ENCODE measurements at regions not wholly inside any gene's neighbourhood (a gene's known extent, or its start where the extent isn't known, plus 50 kb on each side); places are given as distances from the start of the nearest gene placed in this dataset.

GRCh38 chr21:35217504-35218060, 168.5 kb upstream of the RUNX1 start:
- Histone ChIP-seq H3K9me2 (no peaks in the 10 kb centered on the region), H3F3A (replicated peaks; ENCODE audit: insufficient read depth) (peaks cover 3% of the 10 kb centered on the region), H3K4me2 (0 out of 2 replicates have a peak overlapping the region, but pooled peaks have one; percentile 4), H3K27me3 (ENCODE audit: insufficient read depth) (no peaks in the 10 kb centered on the region), H3K36me3 (replicated peaks in 1 of 2; ENCODE audit: control insufficient read depth in 1 of 2, insufficient read depth in 2 of 2, low read length in 1 of 2) (no peaks in the 10 kb centered on the region), H4K20me1 (ENCODE audit: insufficient read depth) (no peaks in the 10 kb centered on the region), H3K4me3 (ENCODE audit: low read depth in 2 of 2, low read length in 1 of 2) (no peak overlapping the region), H3K9me3 (no peaks in the 10 kb centered on the region), H3K79me2 (ENCODE audit: insufficient read depth) (no peaks in the 10 kb centered on the region), H3K9ac (no peak overlapping the region), H2AFZ (ENCODE audit: low read depth) (no peak overlapping the region), H3K4me1 (ENCODE audit: control insufficient read depth in 1 of 2, insufficient read depth in 2 of 2, low read depth in 1 of 2, low read length in 1 of 2) (peaks cover 0 to 10% of the 10 kb centered on the region in 2 experiments; a peak in 2 of 4 replicates), H3K27ac (ENCODE audit: low read depth in 2 of 2, low read length in 1 of 2) (no peak overlapping the region; a peak in 1 of 4 replicates)
- no peak for DNase-seq
- ChIA-PET CTCF (no interaction called here), POLR2A (no interaction called here)
- peak in 1 of 2 experiments; percentile 46; a peak in 1 of 4 replicates for TF ChIP-seq EP300 (IDR thresholded peaks at IDR 0.05; ENCODE audit: borderline replicate concordance in 1 of 2, low read depth in 1 of 2, low read length in 1 of 2)
- TF ChIP-seq FOXJ3 (CRISPR knock-in tag; IDR thresholded peaks at IDR 0.05) = no peak
- peak; percentile 66 for TF ChIP-seq TCF12 (IDR thresholded peaks at IDR 0.05)
- peak; percentile 35; the same call in 1 of the 2 replicates for TF ChIP-seq PBX3 (IDR thresholded peaks at IDR 0.05)
- no peak for TF ChIP-seq EZH2phosphoT487 (IDR thresholded peaks at IDR 0.05; ENCODE audit: borderline replicate concordance, low read depth)
- peak; percentile 44; the same call in 1 of the 2 replicates for TF ChIP-seq JUND (IDR thresholded peaks at IDR 0.05)
- TF ChIP-seq RFX5 (IDR thresholded peaks at IDR 0.05; ENCODE audit: low read length) = no peak
- TF ChIP-seq FOSL2 (IDR thresholded peaks at IDR 0.05; ENCODE audit: borderline replicate concordance, low read depth) = peak; percentile 52; the same call in 1 of the 2 replicates
- no peak for TF ChIP-seq YY1 (IDR thresholded peaks at IDR 0.05; ENCODE audit: low read depth)
- TF ChIP-seq ELF1 (IDR thresholded peaks at IDR 0.05) = no peak
- WGBS (ENCODE audit: low lambda C conversion rate) = 57% methylated on average over 1 of the region's 1 CpG

- 0 out of 2 replicates have a peak overlapping the region, but pooled peaks have one; percentile 4 for H3K4me2 ChIP-seq
These were observed 167.9 kb upstream of the RUNX1 start for GRCh38 chr21:35216996-35217395.

More at GRCh38 chr21:35216996-35217395, 167.9 kb upstream of the RUNX1 start:
- Histone ChIP-seq H3K9ac (no peak overlapping the region), H3K36me3 (replicated peaks in 1 of 2; ENCODE audit: control insufficient read depth in 1 of 2, insufficient read depth in 2 of 2, low read length in 1 of 2) (no peaks in the 10 kb centered on the region), H3K27me3 (ENCODE audit: insufficient read depth) (no peaks in the 10 kb centered on the region), H3K9me3 (no peaks in the 10 kb centered on the region), H3K9me2 (no peaks in the 10 kb centered on the region), H3K4me1 (ENCODE audit: control insufficient read depth in 1 of 2, insufficient read depth in 2 of 2, low read depth in 1 of 2, low read length in 1 of 2) (peaks cover 0 to 10% of the 10 kb centered on the region in 2 experiments; a peak in 2 of 4 replicates), H3K4me3 (ENCODE audit: low read depth in 2 of 2, low read length in 1 of 2) (no peak overlapping the region), H3K27ac (ENCODE audit: low read depth in 2 of 2, low read length in 1 of 2) (no peak overlapping the region; a peak in 1 of 4 replicates), H2AFZ (ENCODE audit: low read depth) (no peak overlapping the region), H4K20me1 (ENCODE audit: insufficient read depth) (no peaks in the 10 kb centered on the region), H3K79me2 (ENCODE audit: insufficient read depth) (no peaks in the 10 kb centered on the region), H3F3A (replicated peaks; ENCODE audit: insufficient read depth) (peaks cover 3% of the 10 kb centered on the region)
- DNase-seq = no peak
- POLR2A ChIA-PET = no interaction called here
- whole genome bisulfite sequencing (ENCODE audit: low lambda C conversion rate) = 100% methylated on average over 1 of the region's 1 CpG
- CTCF ChIA-PET = no interaction called here
- TF ChIP-seq FOXM1 (IDR thresholded peaks at IDR 0.05; ENCODE audit: low read depth) (no peak), CTCF (IDR thresholded peaks at IDR 0.05) (no peak), USF2 (IDR thresholded peaks at IDR 0.05; ENCODE audit: borderline replicate concordance, low read depth, low read length) (no peak)

All from SK-N-SH (cell line).